ENCODE measurements at regions not wholly inside any gene's neighbourhood (a gene's known extent, or its start where the extent isn't known, plus 50 kb on each side); places are given as distances from the start of the nearest gene placed in this dataset.

DNA sequence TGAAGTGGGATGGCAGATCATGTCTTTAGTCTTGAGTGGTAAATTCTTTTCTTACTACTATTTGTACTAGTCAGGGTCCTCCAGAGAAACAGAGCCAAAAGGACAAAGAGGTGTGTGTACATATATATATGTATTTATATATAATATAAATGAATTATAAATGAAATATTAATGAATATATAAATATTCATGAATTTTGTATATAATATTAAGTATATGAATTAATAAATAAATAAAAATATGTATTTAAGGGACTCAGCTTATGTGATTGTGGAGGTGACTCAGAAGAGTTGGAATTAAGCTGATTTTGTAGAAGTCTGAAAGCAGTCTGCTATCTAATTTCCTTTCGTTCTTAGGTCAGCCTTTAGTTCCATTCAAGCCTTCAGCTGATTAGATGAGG is 265.3 kb upstream of the MMS22L start (continued):
- TF ChIP-seq, protein P1, sequence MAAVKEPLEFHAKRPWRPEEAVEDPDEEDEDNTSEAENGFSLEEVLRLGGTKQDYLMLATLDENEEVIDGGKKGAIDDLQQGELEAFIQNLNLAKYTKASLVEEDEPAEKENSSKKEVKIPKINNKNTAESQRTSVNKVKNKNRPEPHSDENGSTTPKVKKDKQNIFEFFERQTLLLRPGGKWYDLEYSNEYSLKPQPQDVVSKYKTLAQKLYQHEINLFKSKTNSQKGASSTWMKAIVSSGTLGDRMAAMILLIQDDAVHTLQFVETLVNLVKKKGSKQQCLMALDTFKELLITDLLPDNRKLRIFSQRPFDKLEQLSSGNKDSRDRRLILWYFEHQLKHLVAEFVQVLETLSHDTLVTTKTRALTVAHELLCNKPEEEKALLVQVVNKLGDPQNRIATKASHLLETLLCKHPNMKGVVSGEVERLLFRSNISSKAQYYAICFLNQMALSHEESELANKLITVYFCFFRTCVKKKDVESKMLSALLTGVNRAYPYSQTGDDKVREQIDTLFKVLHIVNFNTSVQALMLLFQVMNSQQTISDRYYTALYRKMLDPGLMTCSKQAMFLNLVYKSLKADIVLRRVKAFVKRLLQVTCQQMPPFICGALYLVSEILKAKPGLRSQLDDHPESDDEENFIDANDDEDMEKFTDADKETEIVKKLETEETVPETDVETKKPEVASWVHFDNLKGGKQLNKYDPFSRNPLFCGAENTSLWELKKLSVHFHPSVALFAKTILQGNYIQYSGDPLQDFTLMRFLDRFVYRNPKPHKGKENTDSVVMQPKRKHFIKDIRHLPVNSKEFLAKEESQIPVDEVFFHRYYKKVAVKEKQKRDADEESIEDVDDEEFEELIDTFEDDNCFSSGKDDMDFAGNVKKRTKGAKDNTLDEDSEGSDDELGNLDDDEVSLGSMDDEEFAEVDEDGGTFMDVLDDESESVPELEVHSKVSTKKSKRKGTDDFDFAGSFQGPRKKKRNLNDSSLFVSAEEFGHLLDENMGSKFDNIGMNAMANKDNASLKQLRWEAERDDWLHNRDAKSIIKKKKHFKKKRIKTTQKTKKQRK (IDR thresholded peaks at IDR 0.05; ENCODE audit: low read depth, low read length) = no peak
- TF ChIP-seq EED (IDR thresholded peaks at IDR 0.05; ENCODE audit: low read depth) (no peak), BRCA1 (IDR thresholded peaks at IDR 0.05; ENCODE audit: low read depth, low read length) (no peak), NRF1 (conservative IDR thresholded peaks at IDR 0.05; ENCODE audit: low read depth, low read length) (no peak), NBN (IDR thresholded peaks at IDR 0.05) (no peak), ETV6 (conservative IDR thresholded peaks at IDR 0.05 in 1 of 2, IDR thresholded peaks at IDR 0.05 in 1 of 2; ENCODE audit: borderline replicate concordance in 1 of 2, low read depth in 1 of 2) (no peak), ZNF24 (IDR thresholded peaks at IDR 0.05) (no peak)
- TF ChIP-seq, protein P2, sequence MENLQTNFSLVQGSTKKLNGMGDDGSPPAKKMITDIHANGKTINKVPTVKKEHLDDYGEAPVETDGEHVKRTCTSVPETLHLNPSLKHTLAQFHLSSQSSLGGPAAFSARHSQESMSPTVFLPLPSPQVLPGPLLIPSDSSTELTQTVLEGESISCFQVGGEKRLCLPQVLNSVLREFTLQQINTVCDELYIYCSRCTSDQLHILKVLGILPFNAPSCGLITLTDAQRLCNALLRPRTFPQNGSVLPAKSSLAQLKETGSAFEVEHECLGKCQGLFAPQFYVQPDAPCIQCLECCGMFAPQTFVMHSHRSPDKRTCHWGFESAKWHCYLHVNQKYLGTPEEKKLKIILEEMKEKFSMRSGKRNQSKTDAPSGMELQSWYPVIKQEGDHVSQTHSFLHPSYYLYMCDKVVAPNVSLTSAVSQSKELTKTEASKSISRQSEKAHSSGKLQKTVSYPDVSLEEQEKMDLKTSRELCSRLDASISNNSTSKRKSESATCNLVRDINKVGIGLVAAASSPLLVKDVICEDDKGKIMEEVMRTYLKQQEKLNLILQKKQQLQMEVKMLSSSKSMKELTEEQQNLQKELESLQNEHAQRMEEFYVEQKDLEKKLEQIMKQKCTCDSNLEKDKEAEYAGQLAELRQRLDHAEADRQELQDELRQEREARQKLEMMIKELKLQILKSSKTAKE (IDR thresholded peaks at IDR 0.05; ENCODE audit: low read depth, poor library complexity, severe bottlenecking) = no peak

- in situ Hi-C loops (cut with MboI) = no loop called here
- ChIA-PET CTCF (interaction anchor here (0.8 kb wide), 1 partner anchor 29 kb away, joined by 3 read pairs; no protein-coding TSS in a partner anchor), POLR2A (no interaction called here), SMC1A (ENCODE audit: uncharacterized antibody, unreplicated experiment) (no interaction called here), RAD21 (ENCODE audit: unreplicated experiment) (no interaction called here)
- no peak overlapping the region for H3K4me3 ChIP-seq
- no TSS peak for BruUV-seq (replicated peaks)
- H3K27me3 ChIP-seq (replicated peaks in 1 of 2; ENCODE audit: control insufficient read depth in 2 of 2, insufficient read depth in 2 of 2, low read length in 1 of 2) = no peaks in the 10 kb centered on the region
- no peaks in the 10 kb centered on the region for H3K79me2 ChIP-seq (ENCODE audit: control insufficient read depth, insufficient read depth, low read length)
- no peak for ATAC-seq
- 0% methylated on average over 1 of the region's 1 CpG for WGBS (ENCODE audit: insufficient coverage, insufficient replicate concordance, low lambda C conversion rate, missing lambda C conversion rate)
- no peak overlapping the region for H2AFZ ChIP-seq (ENCODE audit: control insufficient read depth, low read depth, low read length)
- TF ChIP-seq POLR2A (IDR thresholded peaks at IDR 0.05; ENCODE audit: low read depth, low read length) (no peak), POU2F2 (IDR thresholded peaks at IDR 0.05; ENCODE audit: borderline replicate concordance, low read depth, low read length) (no peak), RBBP5 (conservative IDR thresholded peaks at IDR 0.05) (no peak), NFIC (IDR thresholded peaks at IDR 0.05; ENCODE audit: low read depth, low read length) (no peak)
- FAIRE-seq = no peak
- H3K4me2 ChIP-seq (ENCODE audit: control insufficient read depth, insufficient read depth) = no peak overlapping the region
- H3K4me1 ChIP-seq (ENCODE audit: control insufficient read depth, insufficient read depth, low read length) = no peaks in the 10 kb centered on the region
- no peak for DNase-seq (ENCODE audit: low read depth, low spot score)
- H3K36me3 ChIP-seq (ENCODE audit: control insufficient read depth in 2 of 2, insufficient read depth in 2 of 2, low read length in 1 of 2) = no peaks in the 10 kb centered on the region
- H3K9ac ChIP-seq (ENCODE audit: control insufficient read depth, insufficient read depth, low read length) = no peak overlapping the region
- H3K27ac ChIP-seq (ENCODE audit: control insufficient read depth, insufficient read depth) = no peak overlapping the region
- H3K9me3 ChIP-seq (replicated peaks; ENCODE audit: control insufficient read depth, insufficient read depth, low read length) = no peaks in the 10 kb centered on the region
- H4K20me1 ChIP-seq (ENCODE audit: control insufficient read depth, insufficient read depth) = no peaks in the 10 kb centered on the region
- intact Hi-C loops (cut with micrococcal nuclease; ENCODE audit: unreplicated experiment) = no loop called here
Observed at GRCh38 chr6:97557355-97557754, 274.3 kb upstream of the MMS22L start.

Data from GM12878 (cell line).